Transverse colon (tissue), 4 donors: ENCODE measurements at regions not wholly inside any gene's neighbourhood (a gene's known extent, or its start where the extent isn't known, plus 50 kb on each side); places are given as distances from the start of the nearest gene placed in this dataset.

Source experiments
- small RNA-seq, 4 donors: library from RNA; depleted of rRNA; stranded (forward); fragments of <200 nt; gene quantifications; one replicate each; pipeline ENCODE3, GENCODE V24; 2016

Small RNA genes lying in the stretch of these regions (small RNA-seq; reads per million reads assigned to genes)
- gene RNA5SP20 = 0 reads per million in 4 donors
